D721Med (cell line): ENCODE measurements at regions not wholly inside any gene's neighbourhood (a gene's known extent, or its start where the extent isn't known, plus 50 kb on each side); places are given as distances from the start of the nearest gene placed in this dataset.
"Not testable (repeated sequence)": the region's sequence is repeated elsewhere in the genome, so short reads cannot be mapped to it uniquely, and the experiment has no call there.

Experiments
- DNase-seq: peaks from one replicate; pipeline ENCODE4 v3.0.0; 2011; ENCODE audit warnings: low spot score; ENCODE audit not compliant: insufficient read length
- FAIRE-seq: peaks from 2 replicates; lab custom pipeline; 2011; peaks lifted over from hg19 to GRCh38; lab: Jason Lieb, UNC
- CTCF ChIP-seq: IDR thresholded peaks from 2 replicates; pipeline ENCODE4 v1.5.1; 2012; ENCODE audit warnings: mild to moderate bottlenecking, control low read depth; ENCODE audit not compliant: insufficient read depth; ENCODE audit errors: missing control alignments

GRCh38 chr3:193029800-193030199 lies 112.1 kb upstream of the MB21D2 start:
- TF ChIP-seq CTCF: no peak
- DNase-seq (no peak), FAIRE-seq (no peak)

- FAIRE-seq (no peak), DNase-seq (no peak)
- no peak for TF ChIP-seq CTCF
These were observed 112.6 kb upstream of the MB21D2 start for GRCh38 chr3:193030276-193030675.

- DNase-seq (no peak), FAIRE-seq (no peak)
These were observed 114.3 kb upstream of the MB21D2 start for GRCh38 chr3:193031911-193032310.

GRCh38 chr3:193033226-193033780 lies 115.6 kb upstream of the MB21D2 start:
- TF ChIP-seq CTCF: no peak
- FAIRE-seq: no peak
- no peak for DNase-seq

More at GRCh38 chr3:193031911-193032310, 114.3 kb upstream of the MB21D2 start:
- TF ChIP-seq CTCF: no peak

- FAIRE-seq, DNase-seq: not testable (repeated sequence)
These were observed 120.2 kb upstream of the MB21D2 start for GRCh38 chr3:193037828-193038227.

- DNase-seq (no peak), FAIRE-seq (no peak)
- TF ChIP-seq CTCF: no peak
These were observed 121.4 kb upstream of the MB21D2 start for GRCh38 chr3:193039058-193039457.

GRCh38 chr3:193040836-193041672 lies 123.4 kb upstream of the MB21D2 start:
- peak; percentile 53 for TF ChIP-seq CTCF
- peak; percentile 41 for FAIRE-seq
- no peak for DNase-seq
